ENCODE measurements at regions not wholly inside any gene's neighbourhood (a gene's known extent, or its start where the extent isn't known, plus 50 kb on each side); places are given as distances from the start of the nearest gene placed in this dataset.

DNA sequence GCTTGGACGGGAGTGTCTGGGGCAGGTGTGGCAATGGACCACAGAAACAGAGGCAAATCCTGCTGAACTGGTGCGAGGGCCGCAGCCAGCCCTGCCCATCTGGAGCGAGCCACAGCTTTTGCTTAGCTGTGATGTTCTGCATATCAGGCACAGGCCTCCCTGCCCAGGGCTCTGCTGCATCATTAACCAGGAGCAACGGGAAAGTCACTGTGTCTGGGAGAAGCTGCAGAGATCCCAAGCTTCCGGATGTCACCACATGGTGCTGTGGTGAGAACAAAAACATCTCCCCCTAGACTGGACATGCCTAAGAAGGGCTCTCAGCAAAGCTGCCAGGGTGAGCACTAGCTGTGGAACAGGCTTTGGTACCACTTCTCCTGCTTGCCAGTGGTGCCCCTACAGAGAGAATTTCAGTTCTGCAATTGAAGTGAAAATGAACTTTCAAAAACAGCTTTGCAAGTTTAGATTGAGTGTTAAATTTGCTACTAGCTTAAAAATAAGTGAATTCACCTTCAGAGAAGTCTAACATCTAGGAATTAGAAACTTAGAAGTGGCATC, 172.9 kb upstream of the MYT1L start:
- Histone ChIP-seq H3K36me3 (no peaks in the 10 kb centered on the region), H3K4me1 (no peaks in the 10 kb centered on the region), H3K9me3 (no peaks in the 10 kb centered on the region), H3K27me3 (peaks cover 3% of the 10 kb centered on the region), H3K27ac (no peak overlapping the region), H3K4me3 (no peak overlapping the region)
- WGBS: 76% methylated on average over 4 of the region's 6 CpGs
- TF ChIP-seq POLR2AphosphoS5 (IDR thresholded peaks at IDR 0.05) (no peak), EP300 (IDR thresholded peaks at IDR 0.05) (no peak), POLR2A (IDR thresholded peaks at IDR 0.05) (no peak)
- TF ChIP-seq, protein P1, sequence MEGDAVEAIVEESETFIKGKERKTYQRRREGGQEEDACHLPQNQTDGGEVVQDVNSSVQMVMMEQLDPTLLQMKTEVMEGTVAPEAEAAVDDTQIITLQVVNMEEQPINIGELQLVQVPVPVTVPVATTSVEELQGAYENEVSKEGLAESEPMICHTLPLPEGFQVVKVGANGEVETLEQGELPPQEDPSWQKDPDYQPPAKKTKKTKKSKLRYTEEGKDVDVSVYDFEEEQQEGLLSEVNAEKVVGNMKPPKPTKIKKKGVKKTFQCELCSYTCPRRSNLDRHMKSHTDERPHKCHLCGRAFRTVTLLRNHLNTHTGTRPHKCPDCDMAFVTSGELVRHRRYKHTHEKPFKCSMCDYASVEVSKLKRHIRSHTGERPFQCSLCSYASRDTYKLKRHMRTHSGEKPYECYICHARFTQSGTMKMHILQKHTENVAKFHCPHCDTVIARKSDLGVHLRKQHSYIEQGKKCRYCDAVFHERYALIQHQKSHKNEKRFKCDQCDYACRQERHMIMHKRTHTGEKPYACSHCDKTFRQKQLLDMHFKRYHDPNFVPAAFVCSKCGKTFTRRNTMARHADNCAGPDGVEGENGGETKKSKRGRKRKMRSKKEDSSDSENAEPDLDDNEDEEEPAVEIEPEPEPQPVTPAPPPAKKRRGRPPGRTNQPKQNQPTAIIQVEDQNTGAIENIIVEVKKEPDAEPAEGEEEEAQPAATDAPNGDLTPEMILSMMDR (IDR thresholded peaks at IDR 0.05): no peak
- DNase-seq (ENCODE audit: low spot score in 2 of 2): no peak

DNA sequence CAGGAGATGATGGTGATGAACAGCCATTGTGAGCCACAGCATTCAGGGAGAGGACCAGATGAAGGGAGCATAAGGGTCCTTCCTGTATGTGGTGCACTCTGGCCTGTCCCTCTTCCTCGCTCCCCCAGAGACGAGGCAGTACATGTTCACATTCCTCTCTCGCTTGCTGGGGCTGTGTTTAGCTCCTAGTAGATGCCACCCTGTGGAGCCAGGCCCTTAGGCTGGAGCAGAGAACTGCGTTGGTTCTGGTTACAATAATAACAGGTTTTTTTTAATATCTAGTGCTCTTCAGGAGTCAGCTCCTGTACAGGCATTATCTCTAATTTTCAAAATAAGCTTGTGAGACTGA, 171.1 kb upstream of the MYT1L start:
- no peak for DNase-seq (ENCODE audit: low spot score in 2 of 2)
- H3K9me3 ChIP-seq: no peaks in the 10 kb centered on the region
- H3K27me3 ChIP-seq: no peaks in the 10 kb centered on the region
- TF ChIP-seq EP300 (IDR thresholded peaks at IDR 0.05) (no peak), POLR2AphosphoS5 (IDR thresholded peaks at IDR 0.05) (no peak), POLR2A (IDR thresholded peaks at IDR 0.05) (no peak)
- TF ChIP-seq, protein P1 (IDR thresholded peaks at IDR 0.05): no peak
- no peak overlapping the region for H3K27ac ChIP-seq
- no peaks in the 10 kb centered on the region for H3K36me3 ChIP-seq
- no peaks in the 10 kb centered on the region for H3K4me1 ChIP-seq
- 45% methylated on average over 2 of the region's 4 CpGs for WGBS
- H3K4me3 ChIP-seq: no peak overlapping the region

DNA sequence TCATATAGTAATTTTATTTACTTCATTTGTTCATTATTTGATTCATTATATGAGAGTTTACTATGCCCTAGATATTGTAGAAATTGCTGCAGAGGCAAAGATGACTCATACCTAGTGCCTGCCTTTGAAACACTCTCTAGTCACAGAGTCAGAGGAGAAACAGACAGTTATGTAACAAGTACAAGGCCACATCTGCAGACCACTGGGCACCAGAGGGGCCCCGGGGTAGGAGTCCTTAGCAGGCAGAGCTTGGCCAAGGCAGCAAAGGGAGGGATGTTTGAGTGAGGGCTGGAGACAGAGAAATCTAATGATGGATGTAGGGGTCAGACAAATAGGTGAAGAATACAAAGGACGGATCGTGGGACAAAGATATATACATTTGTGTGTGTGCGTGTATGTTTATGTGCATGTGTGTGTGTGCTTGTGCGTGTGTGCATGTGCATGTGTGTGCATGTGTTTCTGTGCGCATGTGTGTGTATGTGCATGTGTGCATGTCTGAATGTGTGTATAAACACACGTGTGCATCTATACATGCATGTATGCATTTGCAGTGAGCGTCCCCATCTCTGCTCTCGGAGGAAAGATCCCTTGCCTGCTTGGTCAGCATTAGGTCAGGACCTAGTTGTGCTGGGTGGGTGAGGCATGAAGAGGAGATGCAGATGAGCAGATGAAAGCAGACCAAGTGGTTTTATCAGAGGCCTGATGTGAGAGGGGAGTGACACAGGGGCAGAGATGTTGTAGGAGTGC, 170.6 kb upstream of the MYT1L start:
- Histone ChIP-seq H3K27me3 (no peaks in the 10 kb centered on the region), H3K27ac (no peak overlapping the region), H3K9me3 (no peaks in the 10 kb centered on the region), H3K4me1 (no peaks in the 10 kb centered on the region), H3K36me3 (no peaks in the 10 kb centered on the region), H3K4me3 (no peak overlapping the region)
- no peak for TF ChIP-seq POLR2A (IDR thresholded peaks at IDR 0.05)
- TF ChIP-seq POLR2AphosphoS5 (IDR thresholded peaks at IDR 0.05): no peak
- TF ChIP-seq, protein P1 (IDR thresholded peaks at IDR 0.05): no peak
- no peak for TF ChIP-seq EP300 (IDR thresholded peaks at IDR 0.05)
- DNase-seq (ENCODE audit: low spot score in 2 of 2): no peak
- WGBS: 89% methylated on average over 9 of the region's 9 CpGs

DNA sequence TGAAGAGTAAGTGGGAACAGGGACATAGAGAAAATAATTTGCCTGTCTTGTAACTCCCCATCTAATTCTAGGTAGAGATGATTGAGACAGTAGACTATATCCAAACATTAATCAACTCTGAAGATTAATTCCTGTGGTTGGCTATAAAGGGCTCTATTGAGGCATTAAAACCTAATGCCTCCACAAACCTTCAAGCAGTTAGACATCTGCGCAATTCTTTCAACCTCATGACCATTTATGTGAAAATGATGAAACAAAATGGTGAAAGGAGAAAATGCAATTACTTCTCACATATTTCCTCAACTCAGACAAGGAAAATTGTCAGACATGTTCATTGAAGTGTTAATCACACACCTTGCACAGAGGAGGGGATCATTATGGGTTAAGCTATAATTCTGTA, 164.5 kb upstream of the MYT1L start:
- Histone ChIP-seq H3K4me1 (no peaks in the 10 kb centered on the region), H3K36me3 (no peaks in the 10 kb centered on the region), H3K27me3 (no peaks in the 10 kb centered on the region), H3K4me3 (no peak overlapping the region), H3K27ac (no peak overlapping the region), H3K9me3 (no peaks in the 10 kb centered on the region)
- TF ChIP-seq EP300 (IDR thresholded peaks at IDR 0.05): no peak
- no peak for TF ChIP-seq POLR2A (IDR thresholded peaks at IDR 0.05)
- no peak for TF ChIP-seq POLR2AphosphoS5 (IDR thresholded peaks at IDR 0.05)
- TF ChIP-seq, protein P1 (IDR thresholded peaks at IDR 0.05): no peak
- 81% methylated on average over 1 of the region's 1 CpG for WGBS
- DNase-seq (ENCODE audit: low spot score in 2 of 2): no peak

GRCh38 chr2:2493496-2493895, 162.4 kb upstream of the MYT1L start:
- DNase-seq (ENCODE audit: low spot score in 2 of 2): no peak
- Histone ChIP-seq H3K27ac (no peak overlapping the region), H3K4me3 (no peak overlapping the region), H3K36me3 (no peaks in the 10 kb centered on the region), H3K9me3 (no peaks in the 10 kb centered on the region), H3K4me1 (no peaks in the 10 kb centered on the region), H3K27me3 (no peaks in the 10 kb centered on the region)
- WGBS: 80% methylated on average over 5 of the region's 5 CpGs
- no peak for TF ChIP-seq EP300 (IDR thresholded peaks at IDR 0.05)
- TF ChIP-seq, protein P1 (IDR thresholded peaks at IDR 0.05): no peak
- no peak for TF ChIP-seq POLR2AphosphoS5 (IDR thresholded peaks at IDR 0.05)
- no peak for TF ChIP-seq POLR2A (IDR thresholded peaks at IDR 0.05)

Measured in suprapubic skin (tissue), 4 donors.